GM21786 (cell line): ENCODE measurements at regions not wholly inside any gene's neighbourhood (a gene's known extent, or its start where the extent isn't known, plus 50 kb on each side); places are given as distances from the start of the nearest gene placed in this dataset.
"Not testable (repeated sequence)": the region's sequence is repeated elsewhere in the genome, so short reads cannot be mapped to it uniquely, and the experiment has no call there.

Experiments used
- ATAC-seq: cut with Tn5 transposase; IDR thresholded peaks from one replicate; pipeline ENCODE4 v1.9.1; 2021; ENCODE audit not compliant: unreplicated experiment

- ATAC-seq = no peak
Measured at GRCh38 chr5:120140501-120140900, 323.6 kb upstream of the PRR16 start.

DNA sequence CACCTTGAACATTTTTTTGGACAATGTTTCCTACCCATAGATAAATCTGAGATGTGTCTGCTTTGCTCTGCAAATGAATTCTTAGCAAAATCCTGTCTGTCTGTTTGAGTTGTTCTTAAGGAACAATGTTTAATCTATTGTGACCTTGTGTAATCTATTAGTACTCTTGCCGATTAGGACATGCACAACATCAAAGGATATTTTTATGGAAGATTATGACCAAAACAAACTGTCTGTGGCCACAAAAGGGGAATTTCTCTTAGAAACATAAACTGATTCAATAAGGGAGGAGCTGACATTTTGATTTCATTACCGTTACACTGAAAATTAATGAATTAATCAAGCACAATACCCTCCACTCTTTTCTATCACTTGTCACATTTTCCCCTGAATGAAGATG is 323.0 kb upstream of the PRR16 start:
- no peak for ATAC-seq

DNA sequence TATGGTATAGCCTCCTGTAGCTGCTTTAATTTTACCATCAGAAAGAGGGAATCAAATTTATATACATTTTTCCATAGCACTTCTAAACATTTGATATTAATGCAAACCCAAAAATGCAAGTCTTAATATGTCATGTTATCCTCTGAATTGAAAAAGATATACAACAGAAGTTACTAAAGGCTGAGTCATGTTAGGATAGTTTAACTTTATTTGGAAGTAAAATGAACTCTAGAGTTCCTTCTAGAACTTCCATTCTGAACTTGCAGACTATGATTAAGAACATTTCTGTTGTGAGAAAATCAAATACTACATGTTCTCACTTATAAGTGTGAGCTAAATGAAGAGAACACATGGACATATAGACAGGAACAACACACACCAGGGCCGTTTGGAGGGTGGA is 317.3 kb upstream of the PRR16 start:
- no peak for ATAC-seq

DNA sequence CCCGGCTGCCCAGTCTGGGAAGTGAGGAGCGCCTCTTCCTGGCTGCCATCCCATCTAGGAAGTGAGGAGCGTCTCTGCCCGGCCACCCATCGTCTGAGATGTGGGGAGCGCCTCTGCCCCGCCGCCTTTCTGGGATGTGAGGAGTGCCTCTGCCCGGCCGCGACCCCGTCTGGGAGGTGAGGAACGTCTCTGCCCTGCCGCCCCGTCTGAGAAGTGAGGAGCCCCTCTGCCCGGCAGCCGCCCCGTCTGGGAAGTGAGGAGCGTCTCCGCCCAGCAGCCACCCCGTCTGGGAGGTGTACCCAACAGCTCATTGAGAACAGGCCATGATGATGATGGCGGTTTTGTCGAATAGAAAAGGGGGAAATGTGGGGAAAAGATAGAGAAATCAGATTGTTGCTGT is 316.2 kb upstream of the PRR16 start:
- ATAC-seq = not testable (repeated sequence)

DNA sequence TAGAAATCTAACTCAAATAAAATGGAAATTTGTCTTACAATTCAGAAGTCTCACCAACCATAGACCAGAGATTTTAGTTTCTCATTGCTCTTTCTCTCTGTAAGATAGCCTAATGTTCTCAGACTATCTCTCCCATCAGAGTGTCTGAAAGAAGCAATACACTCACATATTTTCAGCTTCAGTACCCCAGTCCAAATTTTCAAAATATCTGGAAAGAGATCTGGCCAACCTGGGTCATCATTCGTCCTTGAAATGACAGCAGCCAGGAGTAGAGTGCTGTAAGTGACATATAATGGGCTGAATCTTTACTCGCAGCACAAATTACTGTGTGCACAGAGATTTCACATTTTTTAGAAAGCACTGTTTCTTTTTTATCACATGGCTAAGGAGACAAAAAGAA is 313.3 kb upstream of the PRR16 start:
- ATAC-seq = no peak

DNA sequence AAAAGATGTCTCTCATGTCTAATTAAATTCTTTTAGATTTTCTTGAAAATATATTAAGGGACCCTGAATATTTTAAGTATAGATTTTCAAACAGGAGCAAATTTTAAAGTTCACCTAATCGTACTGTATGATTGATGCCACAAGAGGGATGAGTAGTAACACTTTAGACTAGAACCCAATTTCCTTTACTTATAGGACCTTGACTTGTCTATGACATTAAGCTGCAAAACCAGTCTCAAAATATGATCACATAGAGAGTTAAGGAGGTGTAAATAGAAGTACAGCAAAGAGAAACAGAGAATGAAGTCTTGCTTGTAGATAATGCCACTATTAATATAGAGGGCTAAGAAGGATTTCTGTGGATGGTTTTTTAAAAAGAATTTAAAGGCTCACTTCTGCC is 312.9 kb upstream of the PRR16 start:
- no peak for ATAC-seq

- ATAC-seq = no peak
Measured at GRCh38 chr5:120151825-120152224, 312.3 kb upstream of the PRR16 start.

GRCh38 chr5:120152472-120152871 is 311.6 kb upstream of the PRR16 start:
- ATAC-seq = no peak

GRCh38 chr5:120152931-120153330 is 311.2 kb upstream of the PRR16 start:
- no peak for ATAC-seq

GRCh38 chr5:120153551-120153950 is 310.5 kb upstream of the PRR16 start:
- no peak for ATAC-seq

GRCh38 chr5:120155873-120156272 is 308.2 kb upstream of the PRR16 start:
- ATAC-seq = no peak

- no peak for ATAC-seq
Measured at GRCh38 chr5:120158211-120158610, 305.9 kb upstream of the PRR16 start.

GRCh38 chr5:120159155-120159554 is 304.9 kb upstream of the PRR16 start:
- no peak for ATAC-seq

GRCh38 chr5:120160124-120160895 is 303.8 kb upstream of the PRR16 start:
- no peak for ATAC-seq

DNA sequence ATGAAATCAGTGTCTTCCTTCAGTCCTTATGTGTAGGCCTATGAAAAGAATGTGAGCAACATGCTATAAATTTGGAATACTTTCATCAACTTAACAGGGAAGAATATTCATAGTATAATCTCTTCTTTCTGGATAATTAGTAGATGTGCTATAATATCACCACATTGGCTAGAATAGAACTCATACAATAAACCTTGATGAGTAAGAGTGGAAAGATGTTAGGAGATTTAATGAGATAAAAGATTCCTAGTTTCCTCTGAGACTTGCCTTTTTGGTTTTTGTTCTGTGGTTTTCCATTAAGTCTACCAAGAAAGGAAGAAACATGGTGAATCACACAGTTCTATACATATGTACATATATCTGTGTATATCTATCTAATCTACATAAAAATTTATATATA is 301.8 kb upstream of the PRR16 start:
- ATAC-seq = no peak

- ATAC-seq = no peak
Measured at GRCh38 chr5:120164037-120164436, 300.1 kb upstream of the PRR16 start.

DNA sequence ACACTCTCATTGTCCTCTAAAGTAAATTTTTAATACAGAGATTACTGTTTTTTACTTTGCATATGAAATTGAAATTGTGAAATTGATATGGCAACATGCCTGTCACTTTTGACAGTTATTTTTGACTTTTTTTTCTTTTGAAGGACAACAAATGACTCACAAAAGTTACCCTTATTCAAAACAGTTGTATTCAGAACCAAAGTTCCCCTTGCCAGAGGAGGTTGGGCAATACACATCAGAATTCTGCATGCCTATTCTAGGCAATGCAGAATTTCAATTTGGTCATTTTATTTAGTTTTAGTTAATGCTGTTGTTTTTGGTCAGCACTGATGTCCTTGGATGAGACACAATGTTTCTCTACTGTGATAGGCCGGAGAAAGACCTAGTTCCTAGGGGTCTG is 299.1 kb upstream of the PRR16 start:
- ATAC-seq = no peak

DNA sequence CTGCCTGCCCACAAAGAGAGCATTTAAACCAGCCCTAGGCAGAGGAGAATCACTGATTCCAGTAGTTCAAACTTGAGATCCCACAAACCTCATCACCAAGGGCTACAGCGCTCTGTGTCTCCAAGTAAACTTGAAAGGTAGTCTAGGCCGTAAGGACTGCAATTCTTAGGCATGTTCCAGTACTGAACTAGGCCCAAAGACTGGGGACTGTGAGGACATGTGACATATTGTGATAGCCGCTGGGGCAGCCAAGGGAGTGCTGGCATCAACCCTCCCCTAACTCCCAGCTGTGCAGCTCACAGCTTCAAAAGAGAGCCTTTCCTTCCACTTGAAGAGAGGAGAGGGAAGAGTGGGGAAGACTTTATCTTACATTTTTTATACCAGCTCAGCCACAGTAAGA is 291.0 kb upstream of the PRR16 start:
- ATAC-seq = no peak

DNA sequence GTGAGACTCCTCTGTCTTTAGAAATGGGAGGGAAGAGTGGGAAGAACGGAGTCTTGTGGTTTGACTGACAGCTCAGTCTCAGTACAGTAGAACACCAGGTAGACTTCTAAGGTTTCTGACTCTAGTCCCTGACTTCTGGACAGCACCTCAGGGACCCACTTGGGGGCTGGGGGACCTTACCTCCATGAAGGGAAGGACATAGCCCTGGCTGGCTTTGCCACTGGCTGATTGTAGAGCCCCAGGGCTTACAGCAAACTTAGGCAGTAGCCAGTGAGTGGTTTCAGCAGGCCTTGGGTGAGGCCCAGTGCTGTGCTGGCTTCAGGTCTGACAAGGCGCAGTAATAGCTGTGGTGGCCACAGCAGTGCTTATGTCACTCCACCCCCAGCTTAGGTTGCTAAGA is 290.0 kb upstream of the PRR16 start:
- ATAC-seq = no peak

- ATAC-seq = not testable (repeated sequence)
Measured at GRCh38 chr5:120181238-120181637, 282.9 kb upstream of the PRR16 start.

DNA sequence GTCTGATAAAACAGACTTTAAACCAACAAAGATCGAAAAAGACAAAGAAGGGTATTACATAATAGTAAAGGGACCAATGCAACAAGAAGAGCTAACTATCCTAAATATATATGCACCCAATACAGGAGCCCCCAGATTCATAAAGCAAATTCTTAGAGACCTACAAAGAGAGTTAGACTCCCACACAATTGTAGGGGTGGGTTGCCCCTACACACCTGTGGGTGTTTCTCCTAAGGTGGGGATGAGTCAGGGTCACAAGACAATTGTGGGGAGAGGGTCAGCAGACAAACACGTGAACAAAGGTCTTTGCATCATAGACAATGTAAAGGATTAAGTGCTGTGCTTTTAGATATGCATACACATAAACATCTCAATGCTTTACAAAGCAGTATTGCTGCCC is 269.4 kb upstream of the PRR16 start:
- not testable (repeated sequence) for ATAC-seq

- ATAC-seq = no peak
Measured at GRCh38 chr5:120199559-120199958, 264.5 kb upstream of the PRR16 start.

GRCh38 chr5:120207129-120207528 is 257.0 kb upstream of the PRR16 start:
- no peak for ATAC-seq
